GM12872 (cell line): ENCODE measurements at regions not wholly inside any gene's neighbourhood (a gene's known extent, or its start where the extent isn't known, plus 50 kb on each side); places are given as distances from the start of the nearest gene placed in this dataset.

Source experiments
- CTCF ChIP-seq: IDR thresholded peaks from 3 replicates; pipeline ENCODE4 v1.5.1; 2011; ENCODE audit warnings: low read depth, mild to moderate bottlenecking, low read length, moderate library complexity; ENCODE audit not compliant: insufficient read depth

GRCh38 chr17:51391982-51392654 is 131.8 kb downstream of the UTP18 start:
- TF ChIP-seq CTCF: no peak

- TF ChIP-seq CTCF: no peak
Measured at GRCh38 chr17:51395621-51396020, 135.3 kb downstream of the UTP18 start.

GRCh38 chr17:51397361-51398127 is 137.2 kb downstream of the UTP18 start:
- no peak for TF ChIP-seq CTCF

- no peak for TF ChIP-seq CTCF
Measured at GRCh38 chr17:51398128-51398525, 137.8 kb downstream of the UTP18 start.

- TF ChIP-seq CTCF: no peak
Measured at GRCh38 chr17:51398687-51399086, 138.3 kb downstream of the UTP18 start.

- TF ChIP-seq CTCF: no peak
Measured at GRCh38 chr17:51401279-51401678, 140.9 kb downstream of the UTP18 start.

- TF ChIP-seq CTCF: no peak
Measured at GRCh38 chr17:51402899-51403298, 142.6 kb downstream of the UTP18 start.
